Suprapubic skin (tissue), 3 donors: ENCODE measurements at regions not wholly inside any gene's neighbourhood (a gene's known extent, or its start where the extent isn't known, plus 50 kb on each side); places are given as distances from the start of the nearest gene placed in this dataset.
"Not testable (repeated sequence)": the region's sequence is repeated elsewhere in the genome, so short reads cannot be mapped to it uniquely, and the experiment has no call there.

ENCODE experiments used
- CTCF ChIP-seq, 2 donors: fragments of 200-600 bp in 1 of 2; fragments of 450-650 bp in 1 of 2; sonication (generic) in 1 of 2; IDR thresholded peaks; one replicate each; pipeline ENCODE4 v1.5.1; 2016 to 2019; ENCODE audit warnings: antibody characterized with exemption in 2 of 2, mild to moderate bottlenecking in 1 of 2, moderate library complexity in 1 of 2
- EP300 ChIP-seq: sonication (generic); formaldehyde crosslinking; IDR thresholded peaks from one replicate; pipeline ENCODE4 v1.6.1; 2017; ENCODE audit warnings: antibody characterized with exemption

- TF ChIP-seq CTCF (IDR thresholded peaks at IDR 0.05); EP300: not testable (repeated sequence)
Measured at GRCh38 chr5:1573217-1574022, 49.7 kb upstream of the LPCAT1 start.
